Stomach (tissue), 4 donors: ENCODE measurements at regions not wholly inside any gene's neighbourhood (a gene's known extent, or its start where the extent isn't known, plus 50 kb on each side); places are given as distances from the start of the nearest gene placed in this dataset.

Experiments
- EP300 ChIP-seq: sonication (generic); formaldehyde crosslinking; IDR thresholded peaks from one replicate; pipeline ENCODE4 v1.6.1; 2017; ENCODE audit warnings: antibody characterized with exemption
- TF ChIP-seq, protein P1 (sequence below), 7 experiments: fragments of 450-650 bp in 4 of 7; fragments of 200-600 bp in 3 of 7; sonication (generic) in 3 of 7; IDR thresholded peaks; one replicate each; pipeline ENCODE4 v1.5.1; 2016 to 2019; ENCODE audit warnings: antibody characterized with exemption in 7 of 7, control low read depth in 2 of 7, mild to moderate bottlenecking in 1 of 7

DNA sequence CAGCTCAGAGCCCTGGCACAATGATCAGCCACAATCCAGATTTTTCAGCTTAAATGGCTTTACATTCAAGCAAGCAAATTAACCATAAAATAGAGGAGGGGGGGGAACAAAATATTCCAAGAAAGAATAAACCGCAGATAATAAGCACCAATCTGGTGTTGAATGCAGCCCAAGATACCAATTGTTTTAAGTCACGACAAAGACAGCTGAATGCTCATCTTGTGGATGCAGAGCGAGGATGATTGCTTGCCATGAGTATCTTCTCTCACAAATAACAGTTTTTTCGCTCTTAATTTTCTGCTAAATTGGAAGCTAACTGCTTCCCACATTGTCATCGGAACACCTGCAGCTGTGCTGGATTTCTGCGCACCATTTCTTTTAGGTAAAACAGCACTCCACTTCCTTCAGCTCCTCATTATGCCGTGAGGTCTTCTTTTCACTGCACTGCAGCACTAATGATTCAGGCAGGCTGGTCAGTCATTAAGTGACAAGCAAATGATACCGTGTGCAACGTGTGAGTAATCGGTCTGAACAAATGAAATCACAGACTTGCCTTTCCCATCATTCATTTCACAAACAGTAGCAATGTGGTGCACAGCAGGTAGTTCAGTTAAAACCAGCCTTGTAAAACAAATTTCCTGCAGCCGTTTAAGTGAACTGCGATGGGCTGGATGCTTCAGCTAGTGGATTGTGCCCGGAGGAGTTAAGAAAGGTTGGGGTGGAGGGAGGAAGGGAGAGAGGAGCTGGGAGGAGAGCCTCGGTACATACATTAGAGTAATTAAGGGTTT, 106.4 kb upstream of the CDCA7L start:
- TF ChIP-seq, protein P1, sequence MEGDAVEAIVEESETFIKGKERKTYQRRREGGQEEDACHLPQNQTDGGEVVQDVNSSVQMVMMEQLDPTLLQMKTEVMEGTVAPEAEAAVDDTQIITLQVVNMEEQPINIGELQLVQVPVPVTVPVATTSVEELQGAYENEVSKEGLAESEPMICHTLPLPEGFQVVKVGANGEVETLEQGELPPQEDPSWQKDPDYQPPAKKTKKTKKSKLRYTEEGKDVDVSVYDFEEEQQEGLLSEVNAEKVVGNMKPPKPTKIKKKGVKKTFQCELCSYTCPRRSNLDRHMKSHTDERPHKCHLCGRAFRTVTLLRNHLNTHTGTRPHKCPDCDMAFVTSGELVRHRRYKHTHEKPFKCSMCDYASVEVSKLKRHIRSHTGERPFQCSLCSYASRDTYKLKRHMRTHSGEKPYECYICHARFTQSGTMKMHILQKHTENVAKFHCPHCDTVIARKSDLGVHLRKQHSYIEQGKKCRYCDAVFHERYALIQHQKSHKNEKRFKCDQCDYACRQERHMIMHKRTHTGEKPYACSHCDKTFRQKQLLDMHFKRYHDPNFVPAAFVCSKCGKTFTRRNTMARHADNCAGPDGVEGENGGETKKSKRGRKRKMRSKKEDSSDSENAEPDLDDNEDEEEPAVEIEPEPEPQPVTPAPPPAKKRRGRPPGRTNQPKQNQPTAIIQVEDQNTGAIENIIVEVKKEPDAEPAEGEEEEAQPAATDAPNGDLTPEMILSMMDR (IDR thresholded peaks at IDR 0.05): no peak
- TF ChIP-seq EP300: no peak
